ENCODE measurements at regions not wholly inside any gene's neighbourhood (a gene's known extent, or its start where the extent isn't known, plus 50 kb on each side); places are given as distances from the start of the nearest gene placed in this dataset.

DNA sequence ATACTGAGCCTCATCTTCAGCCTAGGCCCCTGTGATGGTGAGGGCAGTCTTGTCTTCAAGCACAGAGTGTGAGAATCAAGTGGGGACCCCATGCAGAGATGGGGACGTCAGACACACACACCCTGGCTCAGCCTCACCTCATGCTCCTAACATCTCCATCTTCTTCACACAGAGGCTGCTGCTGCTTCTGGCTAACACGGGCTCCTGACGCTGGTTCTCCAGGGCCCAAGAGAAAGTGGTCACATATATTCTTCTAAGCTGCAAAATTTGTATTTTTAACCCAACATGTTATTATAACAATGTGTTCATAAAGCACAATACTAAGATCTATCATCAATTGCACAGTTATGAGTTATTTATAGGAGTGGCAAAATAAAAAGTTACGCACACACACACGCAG lies 101.2 kb downstream of the VPREB1 start:
- TF ChIP-seq POLR2A (IDR thresholded peaks at IDR 0.05) (no peak), CTCF (IDR thresholded peaks at IDR 0.05) (no peak)
